ENCODE measurements at regions not wholly inside any gene's neighbourhood (a gene's known extent, or its start where the extent isn't known, plus 50 kb on each side); places are given as distances from the start of the nearest gene placed in this dataset.

DNA sequence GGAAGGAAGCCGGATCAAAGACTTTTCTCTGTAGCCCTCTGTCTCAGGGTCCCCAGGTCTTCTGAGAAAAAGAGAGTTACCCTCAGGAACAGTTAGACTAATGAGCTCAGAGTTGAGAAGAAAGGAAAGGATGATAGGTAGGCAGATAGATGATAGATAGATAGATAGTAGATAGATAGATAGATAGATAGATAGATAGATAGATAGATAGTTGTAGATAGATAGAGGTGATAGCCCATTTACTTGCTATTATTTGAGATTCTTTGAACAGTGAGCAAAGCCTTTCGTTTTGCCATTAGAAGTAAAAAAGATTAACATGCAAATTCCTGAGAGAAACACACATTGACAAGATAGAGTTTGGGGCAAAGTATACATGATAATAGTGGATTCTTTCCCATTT lies 86.9 kb upstream of the KIT start:
- TF ChIP-seq, protein P1, sequence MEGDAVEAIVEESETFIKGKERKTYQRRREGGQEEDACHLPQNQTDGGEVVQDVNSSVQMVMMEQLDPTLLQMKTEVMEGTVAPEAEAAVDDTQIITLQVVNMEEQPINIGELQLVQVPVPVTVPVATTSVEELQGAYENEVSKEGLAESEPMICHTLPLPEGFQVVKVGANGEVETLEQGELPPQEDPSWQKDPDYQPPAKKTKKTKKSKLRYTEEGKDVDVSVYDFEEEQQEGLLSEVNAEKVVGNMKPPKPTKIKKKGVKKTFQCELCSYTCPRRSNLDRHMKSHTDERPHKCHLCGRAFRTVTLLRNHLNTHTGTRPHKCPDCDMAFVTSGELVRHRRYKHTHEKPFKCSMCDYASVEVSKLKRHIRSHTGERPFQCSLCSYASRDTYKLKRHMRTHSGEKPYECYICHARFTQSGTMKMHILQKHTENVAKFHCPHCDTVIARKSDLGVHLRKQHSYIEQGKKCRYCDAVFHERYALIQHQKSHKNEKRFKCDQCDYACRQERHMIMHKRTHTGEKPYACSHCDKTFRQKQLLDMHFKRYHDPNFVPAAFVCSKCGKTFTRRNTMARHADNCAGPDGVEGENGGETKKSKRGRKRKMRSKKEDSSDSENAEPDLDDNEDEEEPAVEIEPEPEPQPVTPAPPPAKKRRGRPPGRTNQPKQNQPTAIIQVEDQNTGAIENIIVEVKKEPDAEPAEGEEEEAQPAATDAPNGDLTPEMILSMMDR (IDR thresholded peaks at IDR 0.05; ENCODE audit: low read depth, low read length), result no peak
- H3K4me3 ChIP-seq (ENCODE audit: low read depth, low read length), result no peak overlapping the region
- in situ Hi-C loops (cut with HindIII; ENCODE audit: low sequenced_read_pairs), result no loop called here
- DNase-seq (ENCODE audit: low read depth, low spot score), result no peak

DNA sequence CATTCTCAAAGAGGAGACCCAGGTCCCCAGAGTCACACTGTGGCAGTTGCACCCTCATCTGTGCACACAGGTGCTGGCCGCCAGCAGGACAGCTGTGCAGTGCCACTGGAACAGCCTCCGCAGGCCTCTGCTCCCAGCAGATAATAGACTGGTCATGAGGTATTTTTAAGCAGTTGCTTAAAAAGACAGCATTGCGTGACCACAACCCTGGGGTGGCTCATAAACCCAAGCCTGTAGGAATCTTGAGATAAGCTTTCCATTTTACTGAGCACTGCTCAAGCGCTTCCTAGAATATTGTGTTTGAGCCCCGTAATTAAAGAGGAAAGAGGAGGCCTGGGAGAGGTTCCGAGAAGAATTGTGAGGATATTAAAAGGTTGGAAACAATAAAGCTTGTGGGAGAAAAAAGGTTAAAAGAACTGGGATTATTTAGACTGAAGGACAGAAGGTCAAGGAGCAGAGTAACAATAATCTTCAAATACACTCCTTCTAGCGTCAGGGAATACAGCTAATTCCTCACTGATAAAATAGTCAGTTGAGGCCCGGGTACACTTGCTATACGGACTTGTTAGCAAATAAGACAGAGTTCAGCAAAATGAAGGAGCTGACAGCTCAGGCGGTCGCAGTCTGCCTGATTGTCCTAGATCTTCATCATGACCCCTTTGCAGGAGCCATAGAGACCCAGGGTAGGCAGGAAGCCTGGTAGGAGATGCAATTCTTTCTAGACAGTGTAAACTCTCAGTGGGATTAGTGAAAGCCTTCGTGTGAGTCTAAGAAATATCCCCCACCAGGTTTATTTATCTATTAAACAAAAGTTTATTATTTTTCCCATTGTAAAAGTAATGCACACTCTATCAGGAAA lies 86.2 kb upstream of the KIT start:
- TF ChIP-seq, protein P1 (IDR thresholded peaks at IDR 0.05; ENCODE audit: low read depth, low read length), result no peak
- in situ Hi-C loops (cut with HindIII; ENCODE audit: low sequenced_read_pairs), result no loop called here
- no peak for DNase-seq (ENCODE audit: low read depth, low spot score)
- H3K4me3 ChIP-seq (ENCODE audit: low read depth, low read length), result no peak overlapping the region

DNA sequence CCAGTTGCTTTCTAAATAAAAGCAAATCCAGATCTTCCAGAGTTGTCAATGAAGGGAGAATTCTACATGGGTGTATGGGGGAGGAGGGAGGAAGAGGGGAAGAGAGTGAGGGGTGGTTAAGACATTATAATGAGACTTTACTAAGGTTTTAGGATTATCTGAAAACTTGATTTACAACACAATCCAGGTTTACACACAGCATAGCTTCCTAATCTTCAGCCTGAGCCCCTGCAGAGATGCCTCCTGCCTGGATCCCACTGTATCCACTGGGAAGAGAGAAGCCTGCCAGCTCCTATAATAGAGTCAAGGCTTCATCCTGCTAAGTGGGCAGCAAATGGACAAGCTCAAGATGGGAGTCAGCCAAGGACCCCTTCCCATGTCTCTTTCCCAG lies 85.6 kb upstream of the KIT start:
- TF ChIP-seq, protein P1 (IDR thresholded peaks at IDR 0.05; ENCODE audit: low read depth, low read length), result no peak
- no peak for DNase-seq (ENCODE audit: low read depth, low spot score)
- H3K4me3 ChIP-seq (ENCODE audit: low read depth, low read length), result no peak overlapping the region
- in situ Hi-C loops (cut with HindIII; ENCODE audit: low sequenced_read_pairs), result no loop called here

DNA sequence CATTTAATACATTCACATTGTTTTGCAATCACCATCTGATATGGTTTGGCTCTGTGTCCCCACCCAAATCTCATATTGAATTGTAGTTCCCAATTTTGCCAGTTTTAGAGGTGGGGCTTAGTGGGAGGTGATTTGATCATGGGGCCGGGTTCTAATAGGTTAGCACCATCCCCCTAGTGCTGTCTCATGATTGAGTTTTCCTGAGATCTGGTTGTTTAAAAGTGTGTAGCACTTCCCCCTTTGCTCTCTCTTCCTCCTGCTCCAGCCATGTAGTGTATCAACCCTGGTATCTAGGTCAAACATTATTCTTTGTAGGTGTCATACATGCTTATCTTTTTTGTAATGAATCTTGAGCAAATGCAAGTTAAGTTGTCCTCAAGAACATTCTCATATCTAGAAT lies 83.3 kb upstream of the KIT start:
- no peak for DNase-seq (ENCODE audit: low read depth, low spot score)
- TF ChIP-seq, protein P1 (IDR thresholded peaks at IDR 0.05; ENCODE audit: low read depth, low read length), result no peak
- in situ Hi-C loops (cut with HindIII; ENCODE audit: low sequenced_read_pairs), result no loop called here

DNA sequence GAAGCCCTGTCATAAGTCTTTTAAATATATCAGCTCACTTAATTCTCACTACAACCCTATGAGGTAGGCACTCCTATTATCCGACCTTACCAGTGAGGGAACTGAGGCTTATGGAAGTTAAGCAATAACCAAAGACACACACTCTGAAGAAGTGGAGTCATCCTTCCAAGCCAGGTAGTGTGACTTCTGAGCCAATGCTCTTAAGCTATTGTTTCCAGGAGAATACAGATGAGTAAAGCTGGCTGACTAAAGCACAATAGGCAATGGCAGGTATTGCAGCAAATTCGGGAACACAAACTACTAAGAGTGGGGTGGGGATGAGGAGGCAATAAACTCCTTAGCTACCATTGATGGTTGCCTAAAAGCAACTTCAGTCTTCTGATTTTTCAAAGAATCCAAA lies 81.8 kb upstream of the KIT start:
- TF ChIP-seq, protein P1 (IDR thresholded peaks at IDR 0.05; ENCODE audit: low read depth, low read length), result no peak
- in situ Hi-C loops (cut with HindIII; ENCODE audit: low sequenced_read_pairs), result no loop called here
- H3K4me3 ChIP-seq (ENCODE audit: low read depth, low read length), result no peak overlapping the region
- DNase-seq (ENCODE audit: low read depth, low spot score), result no peak

More for the DNA sequence above, 83.3 kb upstream of the KIT start:
- no peak overlapping the region for H3K4me3 ChIP-seq (ENCODE audit: low read depth, low read length)

DNA sequence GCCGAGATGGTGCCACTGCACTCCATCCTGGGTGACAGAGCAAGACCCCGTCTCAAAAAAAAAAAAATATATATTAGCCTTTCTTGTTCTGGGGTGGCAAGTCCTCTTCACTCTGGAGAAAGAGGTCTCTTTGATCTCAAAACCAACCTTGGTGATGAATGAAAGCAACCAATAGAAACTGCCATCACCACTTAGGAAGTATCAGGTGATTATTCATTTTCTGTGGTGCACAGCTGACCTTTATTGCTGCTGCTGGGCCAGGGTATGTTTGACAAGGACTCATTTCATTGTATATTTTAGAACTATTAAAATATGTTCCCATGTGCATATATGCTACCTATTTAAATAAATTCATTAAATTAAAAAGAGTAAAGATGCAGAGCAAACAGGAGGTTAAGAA lies 76.0 kb upstream of the KIT start:
- TF ChIP-seq, protein P1 (IDR thresholded peaks at IDR 0.05; ENCODE audit: low read depth, low read length), result no peak
- no peak for DNase-seq (ENCODE audit: low read depth, low spot score)
- H3K4me3 ChIP-seq (ENCODE audit: low read depth, low read length), result no peak overlapping the region
- in situ Hi-C loops (cut with HindIII; ENCODE audit: low sequenced_read_pairs), result no loop called here
